H9 (cell line): ENCODE measurements at regions not wholly inside any gene's neighbourhood (a gene's known extent, or its start where the extent isn't known, plus 50 kb on each side); places are given as distances from the start of the nearest gene placed in this dataset.

Experiments used
- DNase-seq: peaks from one replicate; pipeline ENCODE4 v3.0.0-alpha.2; 2017
- H2AFZ ChIP-seq: one replicate; pipeline ENCODE4 v1.6.1; 2013; ENCODE audit warnings: mild to moderate bottlenecking, low read length, control low read depth, moderate library complexity
- H2AK5ac ChIP-seq: 2 replicates; pipeline ENCODE4 v1.6.1; 2013; ENCODE audit warnings: low read length, control low read depth, mixed read lengths; ENCODE audit not compliant: insufficient read length
- H2BK120ac ChIP-seq: one replicate; pipeline ENCODE4 v1.6.1; 2013; ENCODE audit warnings: low read depth, mild to moderate bottlenecking, low read length, control low read depth, inconsistent platforms; ENCODE audit not compliant: poor library complexity, severe bottlenecking
- H2BK12ac ChIP-seq: 2 replicates; pipeline ENCODE4 v1.6.1; 2013; ENCODE audit warnings: low read length, control low read depth, mixed read lengths, low read depth; ENCODE audit not compliant: insufficient read length
- H2BK15ac ChIP-seq: 2 replicates; pipeline ENCODE4 v1.6.1; 2013; ENCODE audit warnings: low read depth, low read length, control low read depth
- H2BK20ac ChIP-seq: one replicate; pipeline ENCODE4 v1.6.1; 2013; ENCODE audit warnings: low read depth, mild to moderate bottlenecking, low read length, control low read depth, inconsistent platforms; ENCODE audit not compliant: poor library complexity, severe bottlenecking
- H2BK5ac ChIP-seq: 2 replicates; pipeline ENCODE4 v1.6.1; 2013; ENCODE audit warnings: low read length, control low read depth, mixed read lengths; ENCODE audit not compliant: insufficient read length
- H3K14ac ChIP-seq: 2 replicates; pipeline ENCODE4 v1.6.1; 2013; ENCODE audit warnings: low read length, control low read depth; ENCODE audit not compliant: insufficient read depth
- H3K18ac ChIP-seq: 2 replicates; pipeline ENCODE4 v1.6.1; 2013; ENCODE audit warnings: low read depth, mild to moderate bottlenecking, mixed read lengths, low read length, control low read depth; ENCODE audit not compliant: insufficient read length
- H3K23ac ChIP-seq: 2 replicates; pipeline ENCODE4 v1.6.1; 2013; ENCODE audit warnings: low read length, control low read depth, mixed read lengths, low read depth; ENCODE audit not compliant: insufficient read length
- H3K23me2 ChIP-seq: 2 replicates; pipeline ENCODE4 v1.6.1; 2013; ENCODE audit warnings: low read depth, mild to moderate bottlenecking, mixed read lengths, low read length, control low read depth; ENCODE audit not compliant: insufficient read length, poor library complexity, severe bottlenecking
- H3K27ac ChIP-seq: 2 replicates; pipeline ENCODE4 v1.5.1; 2013; ENCODE audit warnings: low read length, control low read depth, mixed read lengths, low read depth; ENCODE audit not compliant: insufficient read length
- H3K27me3 ChIP-seq: 2 replicates; pipeline ENCODE4 v1.6.1; 2013; ENCODE audit warnings: low read length, control low read depth, inconsistent platforms; ENCODE audit not compliant: insufficient read depth
- H3K4ac ChIP-seq: 2 replicates; pipeline ENCODE4 v1.6.1; 2013; ENCODE audit warnings: low read depth, mild to moderate bottlenecking, control low read depth, inconsistent platforms, low read length, moderate library complexity
- H3K4me1 ChIP-seq: 2 replicates; pipeline ENCODE4 v1.6.1; 2013; ENCODE audit warnings: low read length, control low read depth, inconsistent platforms; ENCODE audit not compliant: insufficient read depth
- H3K4me2 ChIP-seq: 2 replicates; pipeline ENCODE4 v1.6.1; 2013; ENCODE audit warnings: low read length, control low read depth, mixed read lengths; ENCODE audit not compliant: insufficient read length, insufficient read depth
- H3K56ac ChIP-seq: 2 replicates; pipeline ENCODE4 v1.6.1; 2013; ENCODE audit warnings: low read depth, mild to moderate bottlenecking, mixed read lengths, low read length, control low read depth; ENCODE audit not compliant: insufficient read length
- H3K79me1 ChIP-seq: 2 replicates; pipeline ENCODE4 v1.6.1; 2013; ENCODE audit warnings: low read depth, mild to moderate bottlenecking, moderate library complexity, low read length, control low read depth, inconsistent platforms; ENCODE audit not compliant: insufficient read depth, poor library complexity, severe bottlenecking
- H3K79me2 ChIP-seq: 2 replicates; pipeline ENCODE4 v1.6.1; 2013; ENCODE audit warnings: low read length, control low read depth, inconsistent platforms; ENCODE audit not compliant: insufficient read depth
- H3K9ac ChIP-seq: 2 replicates; pipeline ENCODE4 v1.6.1; 2013; ENCODE audit warnings: low read length, control low read depth, mixed read lengths; ENCODE audit not compliant: insufficient read length; ENCODE audit errors: extremely low read depth
- H3K9me3 ChIP-seq: one replicate; pipeline ENCODE4 v1.6.1; 2013; ENCODE audit warnings: low read depth, low read length, inconsistent platforms; ENCODE audit not compliant: control insufficient read depth
- H3T11ph ChIP-seq: one replicate; pipeline ENCODE4 v1.6.1; 2013; ENCODE audit warnings: mild to moderate bottlenecking, low read length, control low read depth, inconsistent platforms
- H4K20me1 ChIP-seq: one replicate; pipeline ENCODE4 v1.6.1; 2013; ENCODE audit not compliant: control insufficient read depth, insufficient read length, insufficient read depth
- H4K5ac ChIP-seq: 2 replicates; pipeline ENCODE4 v1.6.1; 2013; ENCODE audit warnings: low read depth, mild to moderate bottlenecking, mixed read lengths, low read length, control low read depth; ENCODE audit not compliant: insufficient read length
- H4K8ac ChIP-seq: replicated peaks from 2 replicates; pipeline ENCODE4 v1.6.1; 2013; ENCODE audit warnings: low read length, control low read depth, mixed read lengths, low read depth; ENCODE audit not compliant: insufficient read length
- H4K91ac ChIP-seq: 2 replicates; pipeline ENCODE4 v1.6.1; 2013; ENCODE audit warnings: low read depth, mild to moderate bottlenecking, moderate library complexity, mixed read lengths, low read length, control low read depth; ENCODE audit not compliant: insufficient read length
- H3K27ac Mint-ChIP-seq, 3 experiments: 2 replicates in 2 of 3; 3 replicates in 1 of 3; pipeline ENCODE4 v1.8.0; 2020 to 2021; ENCODE audit warnings: mixed read lengths in 3 of 3, mild to moderate bottlenecking in 1 of 3, moderate library complexity in 1 of 3
- H3K27me3 Mint-ChIP-seq: 2 replicates; pipeline ENCODE4 v1.8.0; 2021; ENCODE audit warnings: low read depth, mild to moderate bottlenecking, moderate library complexity, mixed read lengths
- H3K36me3 Mint-ChIP-seq, 3 experiments: 2 replicates in 2 of 3; 3 replicates in 1 of 3; pipeline ENCODE4 v1.8.0; 2020 to 2021; ENCODE audit warnings: low read depth in 3 of 3, mixed read lengths in 3 of 3; ENCODE audit not compliant: insufficient read depth in 1 of 3
- H3K4me1 Mint-ChIP-seq, 2 experiments: 2 replicates each; pipeline ENCODE4 v1.8.0; 2020; ENCODE audit warnings: mixed read lengths in 2 of 2
- H3K4me3 Mint-ChIP-seq, 2 experiments: 2 replicates in 1 of 2; 3 replicates in 1 of 2; pipeline ENCODE4 v1.8.0; 2020 to 2021; ENCODE audit warnings: mild to moderate bottlenecking in 2 of 2, mixed read lengths in 2 of 2, moderate library complexity in 1 of 2
- H3K9me3 Mint-ChIP-seq, 2 experiments: 2 replicates in 1 of 2; 3 replicates in 1 of 2; pipeline ENCODE4 v1.8.0; 2020; ENCODE audit warnings: mild to moderate bottlenecking in 2 of 2, mixed read lengths in 2 of 2, moderate library complexity in 1 of 2
- WGBS: extraction: QIAGEN DNeasy Blood & Tissue Kit; methylation state at CpG from one replicate; pipeline ENCODE4 v1.1.7; 2013; ENCODE audit warnings: missing lambda C conversion rate, low lambda C conversion rate, mixed read lengths; ENCODE audit not compliant: insufficient read length; ENCODE audit errors: extremely low coverage; 5-methylcytosine and 5-hydroxymethylcytosine counted together
- TF ChIP-seq, protein P1 (sequence below): fragments of 200-600 bp; sonication (generic); conservative IDR thresholded peaks from 3 replicates; pipeline ENCODE4 v1.8.0; 2021; ENCODE audit warnings: antibody characterized with exemption, mild to moderate bottlenecking

DNA sequence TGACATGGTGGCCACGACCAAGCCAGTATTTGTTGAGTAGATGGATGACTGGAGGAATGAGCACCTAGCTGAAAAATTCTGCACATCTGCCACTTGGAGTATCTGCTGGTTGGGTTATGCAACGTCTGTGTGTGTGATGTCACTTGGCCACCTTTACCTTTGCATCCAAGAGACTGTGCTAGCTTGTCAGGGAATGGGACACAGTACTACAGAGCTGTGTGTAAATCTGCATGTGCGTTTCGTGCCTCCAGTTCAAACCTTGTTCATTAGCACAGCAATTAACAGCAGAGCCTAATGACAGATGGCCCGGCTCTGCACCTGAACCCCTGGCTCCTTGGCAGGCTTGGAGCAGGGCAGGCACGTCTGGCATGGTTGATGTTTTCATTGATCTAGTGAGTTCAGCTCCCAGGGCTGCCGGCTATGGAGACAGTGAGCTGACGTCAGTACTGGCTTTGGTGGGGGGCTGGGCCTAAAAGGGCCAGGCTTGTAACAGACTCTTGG, 188.4 kb upstream of the NAV2 start:
- no peak overlapping the region for H3K4me2 ChIP-seq
- no peak overlapping the region for H2BK15ac ChIP-seq
- no peak overlapping the region for H3T11ph ChIP-seq
- H2BK5ac ChIP-seq = no peak overlapping the region
- no peak overlapping the region for H3K4ac ChIP-seq
- no peak for DNase-seq
- no peak overlapping the region for H3K14ac ChIP-seq
- H3K27me3 ChIP-seq = no peaks in the 10 kb centered on the region
- no peak overlapping the region for H2AK5ac ChIP-seq
- no peaks in the 10 kb centered on the region for H3K79me1 ChIP-seq
- peaks cover 6% of the 10 kb centered on the region for H3K27me3 Mint-ChIP-seq
- no peak overlapping the region for H4K8ac ChIP-seq
- H3K9me3 Mint-ChIP-seq = no peaks in the 10 kb centered on the region; a peak in 2 of 5 replicates
- TF ChIP-seq, protein P1, sequence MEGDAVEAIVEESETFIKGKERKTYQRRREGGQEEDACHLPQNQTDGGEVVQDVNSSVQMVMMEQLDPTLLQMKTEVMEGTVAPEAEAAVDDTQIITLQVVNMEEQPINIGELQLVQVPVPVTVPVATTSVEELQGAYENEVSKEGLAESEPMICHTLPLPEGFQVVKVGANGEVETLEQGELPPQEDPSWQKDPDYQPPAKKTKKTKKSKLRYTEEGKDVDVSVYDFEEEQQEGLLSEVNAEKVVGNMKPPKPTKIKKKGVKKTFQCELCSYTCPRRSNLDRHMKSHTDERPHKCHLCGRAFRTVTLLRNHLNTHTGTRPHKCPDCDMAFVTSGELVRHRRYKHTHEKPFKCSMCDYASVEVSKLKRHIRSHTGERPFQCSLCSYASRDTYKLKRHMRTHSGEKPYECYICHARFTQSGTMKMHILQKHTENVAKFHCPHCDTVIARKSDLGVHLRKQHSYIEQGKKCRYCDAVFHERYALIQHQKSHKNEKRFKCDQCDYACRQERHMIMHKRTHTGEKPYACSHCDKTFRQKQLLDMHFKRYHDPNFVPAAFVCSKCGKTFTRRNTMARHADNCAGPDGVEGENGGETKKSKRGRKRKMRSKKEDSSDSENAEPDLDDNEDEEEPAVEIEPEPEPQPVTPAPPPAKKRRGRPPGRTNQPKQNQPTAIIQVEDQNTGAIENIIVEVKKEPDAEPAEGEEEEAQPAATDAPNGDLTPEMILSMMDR = no peak
- H2AFZ ChIP-seq = no peak overlapping the region
- no peak overlapping the region for H2BK12ac ChIP-seq
- H2BK120ac ChIP-seq = no peak overlapping the region
- H4K20me1 ChIP-seq = no peaks in the 10 kb centered on the region
- no peak overlapping the region for H4K91ac ChIP-seq
- H3K4me1 Mint-ChIP-seq = peaks cover 29 to 31% of the 10 kb centered on the region in 2 experiments
- peaks cover 9% of the 10 kb centered on the region; the same call in 1 of the 2 replicates for H3K4me1 ChIP-seq
- no peaks in the 10 kb centered on the region for H3K23me2 ChIP-seq
- H3K79me2 ChIP-seq = no peaks in the 10 kb centered on the region
- H4K5ac ChIP-seq = no peak overlapping the region
- no peaks in the 10 kb centered on the region for H3K36me3 Mint-ChIP-seq
- no peak overlapping the region for H3K9ac ChIP-seq
- H3K56ac ChIP-seq = no peak overlapping the region
- H3K23ac ChIP-seq = no peak overlapping the region
- no peaks in the 10 kb centered on the region for H3K9me3 ChIP-seq
- H3K18ac ChIP-seq = no peak overlapping the region
- H2BK20ac ChIP-seq = no peak overlapping the region
- H3K27ac ChIP-seq = no peak overlapping the region
- no peak overlapping the region for H3K4me3 Mint-ChIP-seq
- no peak overlapping the region for H3K27ac Mint-ChIP-seq
- no CpG with 5 or more reads among the region's 8 CpGs for WGBS
